ENCODE measurements at regions not wholly inside any gene's neighbourhood (a gene's known extent, or its start where the extent isn't known, plus 50 kb on each side); places are given as distances from the start of the nearest gene placed in this dataset.

DNA sequence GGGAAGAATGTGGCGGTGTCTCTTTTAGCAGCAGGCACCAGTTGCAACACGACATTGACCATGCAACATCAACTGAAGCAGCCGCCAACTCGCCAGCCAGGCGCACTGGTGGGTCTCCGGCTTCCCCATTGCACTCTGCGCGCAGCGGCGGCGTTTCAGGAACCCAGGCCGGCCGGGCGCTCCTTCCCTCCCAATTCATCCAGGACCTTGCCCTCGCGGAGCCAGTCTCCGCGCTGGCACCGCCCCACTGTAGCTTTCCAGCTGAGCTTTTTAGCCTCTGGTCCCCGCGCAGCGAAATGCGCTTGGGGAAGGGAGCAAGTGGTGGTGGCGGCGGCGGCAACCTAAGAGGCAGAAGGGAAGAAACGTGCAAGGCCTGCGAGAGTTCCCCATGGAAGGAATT, 297.9 kb upstream of the RIMS1 start:
- TF ChIP-seq CTCF (IDR thresholded peaks at IDR 0.05; ENCODE audit: borderline replicate concordance, extremely low read depth, low read length, poor library complexity, severe bottlenecking): no peak
- TF ChIP-seq EZH2 (IDR thresholded peaks at IDR 0.05; ENCODE audit: borderline replicate concordance, low read depth, low read length, severe bottlenecking): no peak

Measured in DND-41 (cell line).